ENCODE measurements at regions not wholly inside any gene's neighbourhood (a gene's known extent, or its start where the extent isn't known, plus 50 kb on each side); places are given as distances from the start of the nearest gene placed in this dataset.

GRCh38 chr10:33034931-33035330 lies 76.9 kb upstream of the ITGB1 start:
- Histone ChIP-seq H3K27ac (ENCODE audit: insufficient read depth, low read length) (no peak overlapping the region), H2BK120ac (ENCODE audit: low read depth, low read length) (no peak overlapping the region), H2AFZ (replicated peaks; ENCODE audit: low read length, poor library complexity) (no peak overlapping the region), H3K23ac (ENCODE audit: low read depth, low read length) (no peak overlapping the region), H2BK15ac (ENCODE audit: low read depth, low read length) (no peak overlapping the region), H2AK5ac (ENCODE audit: low read depth, low read length) (no peak overlapping the region), H4K20me1 (ENCODE audit: insufficient read depth, low read length) (no peaks in the 10 kb centered on the region), H3K36me3 (ENCODE audit: control insufficient read depth, insufficient read depth, low read length) (no peaks in the 10 kb centered on the region), H4K5ac (ENCODE audit: low read depth, low read length) (no peak overlapping the region), H3K4ac (ENCODE audit: low read depth, low read length) (no peak overlapping the region), H3K27me3 (ENCODE audit: control insufficient read depth, insufficient read depth, low read length) (no peaks in the 10 kb centered on the region), H3K56ac (ENCODE audit: extremely low read depth, insufficient read depth, low read length) (no peak overlapping the region), H3K14ac (replicated peaks; ENCODE audit: low read depth, low read length) (no peak overlapping the region), H3K4me1 (ENCODE audit: control insufficient read depth, insufficient read depth, low read length) (peaks cover 2% of the 10 kb centered on the region), H3K4me2 (ENCODE audit: low read depth, low read length) (no peak overlapping the region), H4K8ac (ENCODE audit: low read depth in 2 of 2, low read length in 2 of 2) (no peak overlapping the region), H2BK20ac (ENCODE audit: low read depth, low read length) (no peak overlapping the region), H4K91ac (ENCODE audit: insufficient read depth, low read depth, low read length) (no peak overlapping the region), H3K79me1 (ENCODE audit: low read depth in 1 of 2, low read length in 2 of 2) (no peaks in the 10 kb centered on the region), H3K9me3 (ENCODE audit: control insufficient read depth, insufficient read depth, low read length) (no peaks in the 10 kb centered on the region), H3K18ac (ENCODE audit: low read depth, low read length) (no peak overlapping the region), H3K4me3 (ENCODE audit: insufficient read depth, low read depth, low read length) (no peak overlapping the region), H2AK9ac (replicated peaks; ENCODE audit: low read depth, low read length, poor library complexity) (no peak overlapping the region), H3K9ac (ENCODE audit: low read depth, low read length) (no peak overlapping the region), H3K9me1 (ENCODE audit: insufficient read depth, low read length) (peaks cover 3% of the 10 kb centered on the region; the same call in 1 of the 2 replicates), H2BK5ac (ENCODE audit: low read depth, low read length, poor library complexity, severe bottlenecking) (no peak overlapping the region)
- ATAC-seq (ENCODE audit: low read depth): no peak
- WGBS, 2 experiments (ENCODE audit: extremely low coverage in 2 of 2, insufficient read length in 1 of 2): no CpG with 5 or more reads among the region's 1 CpG
- POLR2A ChIA-PET (ENCODE audit: unreplicated experiment): no interaction called here
- in situ Hi-C loops (cut with MboI; ENCODE audit: low sequenced_read_pairs): no loop called here
- intact Hi-C loops (cut with micrococcal nuclease): no loop called here
- CTCF ChIA-PET: interaction anchor here (1.2 kb wide), 1 partner anchor 120 kb away, joined by 3 read pairs; no protein-coding TSS in a partner anchor
- dilution Hi-C loops (cut with HindIII; ENCODE audit: low sequenced_read_pairs, unreplicated experiment): no loop called here
- TF ChIP-seq RCOR1 (IDR thresholded peaks at IDR 0.05; ENCODE audit: insufficient replicate concordance, low read length) (no peak), MXI1 (IDR thresholded peaks at IDR 0.05; ENCODE audit: borderline replicate concordance, low read depth, low read length) (no peak), USF2 (IDR thresholded peaks at IDR 0.05; ENCODE audit: low read depth, low read length) (no peak), POLR2A (IDR thresholded peaks at IDR 0.05; ENCODE audit: low read depth, low read length) (no peak), MAZ (IDR thresholded peaks at IDR 0.05; ENCODE audit: borderline replicate concordance, low read depth, low read length) (no peak), CHD1 (IDR thresholded peaks at IDR 0.05; ENCODE audit: low read depth, low read length) (no peak), CEBPB (IDR thresholded peaks at IDR 0.05; ENCODE audit: low read depth, low read length) (no peak), BHLHE40 (IDR thresholded peaks at IDR 0.05; ENCODE audit: low read depth, low read length) (no peak), RAD21 (IDR thresholded peaks at IDR 0.05; ENCODE audit: low read length) (no peak), RFX5 (IDR thresholded peaks at IDR 0.05; ENCODE audit: low read depth, low read length) (no peak)
- DNase-seq: no peak
- no TSS peak for BruUV-seq (replicated peaks)
